GM23338 (cell line): ENCODE measurements at regions not wholly inside any gene's neighbourhood (a gene's known extent, or its start where the extent isn't known, plus 50 kb on each side); places are given as distances from the start of the nearest gene placed in this dataset.

ENCODE experiments used
- CREB1 ChIP-seq: fragments of 250-450 bp; sonication (Bioruptor Pico); IDR thresholded peaks from 2 replicates; pipeline ENCODE4 v1.5.0; 2020; ENCODE audit warnings: low read depth, mild to moderate bottlenecking, moderate library complexity
- CTCF ChIP-seq, 2 experiments: fragments of 200-600 bp in 1 of 2; sonication (generic) in 1 of 2; conservative IDR thresholded peaks; 2 replicates each; pipeline versions ENCODE4 v1.5.1 to v1.6.1; 2016 to 2017; ENCODE audit warnings: antibody characterized with exemption in 2 of 2, low read depth in 2 of 2, mild to moderate bottlenecking in 2 of 2, moderate library complexity in 1 of 2
- ETS1 ChIP-seq: IDR thresholded peaks from 2 replicates; pipeline ENCODE4 v1.6.1; 2016; ENCODE audit warnings: antibody characterized with exemption
- EZH2 ChIP-seq: fragments of 200-600 bp; sonication (generic); IDR thresholded peaks from one replicate; pipeline ENCODE4 v1.8.0; 2017; ENCODE audit warnings: antibody characterized with exemption, mild to moderate bottlenecking, low read depth; ENCODE audit not compliant: unreplicated experiment
- EZH2phosphoT487 ChIP-seq: fragments of 200-600 bp; sonication (generic); IDR thresholded peaks from one replicate; pipeline ENCODE4 v1.8.1; 2018; ENCODE audit warnings: antibody characterized with exemption; ENCODE audit not compliant: unreplicated experiment
- POLR2AphosphoS5 ChIP-seq: IDR thresholded peaks from 2 replicates; pipeline ENCODE4 v1.6.1; 2016; ENCODE audit warnings: antibody characterized with exemption, low read depth
- REST ChIP-seq: IDR thresholded peaks from one replicate; pipeline ENCODE4 v1.6.1; 2018; ENCODE audit warnings: antibody characterized with exemption; ENCODE audit not compliant: unreplicated experiment
- ZNF114 ChIP-seq: fragments of 250-450 bp; sonication (Bioruptor Pico); IDR thresholded peaks from 2 replicates; pipeline ENCODE4 v1.5.0; 2020; ENCODE audit warnings: mild to moderate bottlenecking, moderate library complexity
- ZNF331 ChIP-seq: fragments of 250-450 bp; sonication (Bioruptor Pico); IDR thresholded peaks from 2 replicates; pipeline ENCODE4 v1.5.0; 2020; ENCODE audit warnings: low read depth, mild to moderate bottlenecking, moderate library complexity

GRCh38 chr13:50291611-50292010 is 276.4 kb downstream of the KCNRG start:
- no peak for TF ChIP-seq CTCF (conservative IDR thresholded peaks at IDR 0.05; ENCODE audit: low read depth in 2 of 2)
- no peak for TF ChIP-seq POLR2AphosphoS5
- TF ChIP-seq EZH2: no peak
- TF ChIP-seq REST: no peak
- TF ChIP-seq CREB1: no peak
- no peak for TF ChIP-seq ZNF331 (CRISPR knock-in tag)
- no peak for TF ChIP-seq EZH2phosphoT487
- TF ChIP-seq ZNF114 (CRISPR knock-in tag): no peak
- no peak for TF ChIP-seq ETS1
